ENCODE measurements at regions not wholly inside any gene's neighbourhood (a gene's known extent, or its start where the extent isn't known, plus 50 kb on each side); places are given as distances from the start of the nearest gene placed in this dataset.

DNA sequence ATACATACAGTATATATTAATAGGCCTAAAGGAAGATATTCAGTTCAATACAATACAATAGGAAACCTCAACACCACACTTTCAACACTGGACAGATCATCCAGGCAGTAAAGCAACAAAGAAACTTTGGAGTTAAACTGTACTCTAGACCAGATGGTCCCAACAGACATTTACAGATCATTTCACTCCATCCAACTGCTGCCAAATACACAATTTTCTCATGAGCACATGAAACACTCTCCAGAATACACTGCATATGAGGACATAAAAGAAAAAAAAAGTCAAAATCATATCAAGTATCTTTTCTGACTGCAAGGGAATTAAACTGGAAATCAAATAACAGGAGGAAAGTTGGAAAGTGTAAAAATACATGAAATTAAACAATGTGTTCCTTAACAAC is 607.5 kb upstream of the BRINP3 start:
- DNase-seq (ENCODE audit: low spot score): no peak
- in situ Hi-C loops (cut with MboI; ENCODE audit: low sequenced_read_pairs, unreplicated experiment): no loop called here
- TF ChIP-seq, protein P1, sequence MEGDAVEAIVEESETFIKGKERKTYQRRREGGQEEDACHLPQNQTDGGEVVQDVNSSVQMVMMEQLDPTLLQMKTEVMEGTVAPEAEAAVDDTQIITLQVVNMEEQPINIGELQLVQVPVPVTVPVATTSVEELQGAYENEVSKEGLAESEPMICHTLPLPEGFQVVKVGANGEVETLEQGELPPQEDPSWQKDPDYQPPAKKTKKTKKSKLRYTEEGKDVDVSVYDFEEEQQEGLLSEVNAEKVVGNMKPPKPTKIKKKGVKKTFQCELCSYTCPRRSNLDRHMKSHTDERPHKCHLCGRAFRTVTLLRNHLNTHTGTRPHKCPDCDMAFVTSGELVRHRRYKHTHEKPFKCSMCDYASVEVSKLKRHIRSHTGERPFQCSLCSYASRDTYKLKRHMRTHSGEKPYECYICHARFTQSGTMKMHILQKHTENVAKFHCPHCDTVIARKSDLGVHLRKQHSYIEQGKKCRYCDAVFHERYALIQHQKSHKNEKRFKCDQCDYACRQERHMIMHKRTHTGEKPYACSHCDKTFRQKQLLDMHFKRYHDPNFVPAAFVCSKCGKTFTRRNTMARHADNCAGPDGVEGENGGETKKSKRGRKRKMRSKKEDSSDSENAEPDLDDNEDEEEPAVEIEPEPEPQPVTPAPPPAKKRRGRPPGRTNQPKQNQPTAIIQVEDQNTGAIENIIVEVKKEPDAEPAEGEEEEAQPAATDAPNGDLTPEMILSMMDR (IDR thresholded peaks at IDR 0.05; ENCODE audit: borderline replicate concordance, control extremely low read depth, extremely low read depth, insufficient read depth, missing control alignments): no peak

DNA sequence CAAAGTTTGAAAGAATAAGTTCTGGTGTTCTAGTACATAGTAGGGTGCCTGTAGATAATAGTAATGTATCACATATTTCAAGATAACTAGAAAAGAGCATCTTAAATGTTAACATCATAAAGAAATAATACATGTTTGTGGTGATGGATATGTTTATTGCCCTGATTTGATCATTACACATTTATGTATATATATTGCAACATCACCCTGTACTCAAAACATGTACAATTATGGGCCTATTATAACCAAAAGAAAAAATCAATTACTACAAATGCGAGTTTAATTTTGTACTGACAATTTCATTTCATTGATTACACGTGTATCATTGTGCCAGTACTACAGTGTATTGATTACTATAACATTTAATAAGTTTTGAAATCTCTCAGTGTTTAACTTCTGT is 609.2 kb upstream of the BRINP3 start:
- in situ Hi-C loops (cut with MboI; ENCODE audit: low sequenced_read_pairs, unreplicated experiment): no loop called here
- TF ChIP-seq, protein P1 (IDR thresholded peaks at IDR 0.05; ENCODE audit: borderline replicate concordance, control extremely low read depth, extremely low read depth, insufficient read depth, missing control alignments): no peak
- DNase-seq (ENCODE audit: low spot score): no peak

DNA sequence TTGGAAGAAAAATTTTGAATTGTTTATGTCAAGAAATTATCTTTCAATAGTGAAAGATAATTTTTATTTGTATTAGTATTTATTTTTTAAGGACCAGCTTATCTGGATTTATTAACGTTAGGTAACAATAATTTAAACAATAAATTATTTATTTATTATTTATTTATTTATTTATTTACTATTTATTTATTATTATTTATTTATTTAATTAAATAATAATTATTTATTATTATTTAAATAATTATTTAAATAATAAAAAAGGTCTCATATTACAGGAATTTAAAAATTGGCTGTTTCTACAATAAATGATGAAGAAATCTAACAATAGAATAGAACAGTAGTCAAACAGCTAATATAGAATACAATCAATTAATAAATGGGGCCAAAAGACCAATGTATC is 618.7 kb upstream of the BRINP3 start:
- in situ Hi-C loops (cut with MboI; ENCODE audit: low sequenced_read_pairs, unreplicated experiment): no loop called here
- TF ChIP-seq, protein P1 (IDR thresholded peaks at IDR 0.05; ENCODE audit: borderline replicate concordance, control extremely low read depth, extremely low read depth, insufficient read depth, missing control alignments): no peak
- DNase-seq (ENCODE audit: low spot score): no peak

DNA sequence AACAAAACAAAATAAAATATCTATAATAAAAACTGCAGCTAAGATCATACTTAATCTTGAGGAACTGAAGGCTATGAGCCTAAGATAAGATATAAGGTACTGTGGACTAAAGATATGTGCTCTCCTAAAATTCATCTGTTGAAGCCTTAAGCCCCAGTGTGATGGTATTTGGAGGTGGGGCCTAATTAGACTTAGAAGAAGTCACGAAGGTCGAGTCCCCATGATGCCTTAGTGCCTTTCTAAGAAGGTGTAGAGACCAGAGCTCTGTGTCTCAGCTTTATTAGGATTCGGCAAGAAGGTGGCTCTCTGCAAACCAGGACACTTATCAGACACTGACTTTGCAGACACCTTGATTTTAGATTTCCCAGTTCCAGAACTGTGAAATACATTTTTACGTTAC is 622.0 kb upstream of the BRINP3 start:
- DNase-seq (ENCODE audit: low spot score): no peak
- TF ChIP-seq, protein P1 (IDR thresholded peaks at IDR 0.05; ENCODE audit: borderline replicate concordance, control extremely low read depth, extremely low read depth, insufficient read depth, missing control alignments): no peak
- in situ Hi-C loops (cut with MboI; ENCODE audit: low sequenced_read_pairs, unreplicated experiment): no loop called here

DNA sequence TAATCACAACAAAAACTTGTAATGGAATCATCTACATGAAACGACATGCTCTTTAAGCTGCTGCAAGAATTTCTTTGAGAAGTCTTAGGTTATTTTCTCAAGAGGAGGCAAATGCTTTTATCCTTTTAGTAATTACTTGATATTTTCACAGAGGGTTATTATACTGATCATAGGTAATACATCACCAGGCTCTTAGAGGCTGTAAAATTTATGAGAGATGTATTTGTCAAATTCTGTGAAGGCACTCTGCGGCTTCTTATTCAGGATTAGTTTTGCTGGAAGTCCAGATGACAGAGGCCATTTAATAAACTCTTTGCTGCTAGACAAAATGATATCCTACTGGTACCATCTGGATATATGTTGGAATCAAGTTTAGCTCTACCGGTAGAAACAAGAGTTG is 624.3 kb upstream of the BRINP3 start:
- in situ Hi-C loops (cut with MboI; ENCODE audit: low sequenced_read_pairs, unreplicated experiment): no loop called here
- TF ChIP-seq, protein P1 (IDR thresholded peaks at IDR 0.05; ENCODE audit: borderline replicate concordance, control extremely low read depth, extremely low read depth, insufficient read depth, missing control alignments): no peak
- DNase-seq (ENCODE audit: low spot score): no peak

DNA sequence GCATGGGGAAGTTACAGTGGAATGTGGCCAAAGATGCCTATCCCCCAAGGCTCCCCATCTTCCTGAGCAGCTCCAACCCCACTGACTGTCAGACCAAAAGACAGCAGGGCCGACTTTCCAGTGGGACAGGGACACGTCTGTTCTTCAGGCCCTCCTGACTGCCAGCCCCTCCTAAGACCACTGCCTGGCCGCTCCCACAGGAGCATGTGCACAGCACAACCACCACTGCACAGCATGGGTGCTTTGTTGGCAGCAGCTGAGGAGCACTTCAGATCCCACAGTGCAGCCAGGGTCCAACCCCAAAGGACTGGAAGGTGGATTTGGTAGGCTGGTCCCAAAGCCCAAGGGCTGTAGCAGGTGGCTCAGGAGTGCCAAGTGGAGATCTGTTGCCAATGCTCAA is 648.3 kb upstream of the BRINP3 start:
- DNase-seq (ENCODE audit: low spot score): no peak

More for the DNA sequence above, 648.3 kb upstream of the BRINP3 start:
- in situ Hi-C loops (cut with MboI; ENCODE audit: low sequenced_read_pairs, unreplicated experiment): no loop called here
- TF ChIP-seq, protein P1 (IDR thresholded peaks at IDR 0.05; ENCODE audit: borderline replicate concordance, control extremely low read depth, extremely low read depth, insufficient read depth, missing control alignments): no peak

Data from GM13976 (cell line).